Stomach (tissue), 8 donors: ENCODE measurements at regions not wholly inside any gene's neighbourhood (a gene's known extent, or its start where the extent isn't known, plus 50 kb on each side); places are given as distances from the start of the nearest gene placed in this dataset.

Experiments used
- DNase-seq, 2 donors: peaks; one replicate each; pipeline versions ENCODE4 v3.0.0 to v3.0.0-alpha.2; 2013 to 2019
- H3K27ac ChIP-seq, 5 donors: fragments of 200-600 bp in 4 of 5; sonication (generic) in 4 of 5; one replicate each; pipeline ENCODE4 v1.5.1; 2013 to 2019; ENCODE audit warnings: mild to moderate bottlenecking in 1 of 5, moderate library complexity in 1 of 5
- H3K27me3 ChIP-seq, 3 donors: fragments of 200-600 bp; sonication (generic); one replicate each; pipeline ENCODE4 v1.5.1; 2017 to 2019; ENCODE audit warnings: mixed run types in 1 of 3
- H3K36me3 ChIP-seq, 4 donors: fragments of 200-600 bp; sonication (generic); 1 replicate in 3 of 4; 2 replicates in 1 of 4; pipeline ENCODE4 v1.5.1; 2016 to 2019
- H3K4me1 ChIP-seq, 4 donors: fragments of 200-600 bp; sonication (generic); one replicate each; pipeline ENCODE4 v1.5.1; 2016 to 2019
- H3K4me3 ChIP-seq, 4 donors: fragments of 200-600 bp; sonication (generic) in 3 of 4; one replicate each; pipeline ENCODE4 v1.5.1; 2016 to 2019; ENCODE audit warnings: mild to moderate bottlenecking in 1 of 4
- H3K9me3 ChIP-seq, 4 donors: fragments of 200-600 bp; sonication (generic); one replicate each; pipeline ENCODE4 v1.5.1; 2016 to 2019
- CTCF ChIP-seq, 7 experiments: fragments of 450-650 bp in 4 of 7; fragments of 200-600 bp in 3 of 7; sonication (generic) in 3 of 7; IDR thresholded peaks; one replicate each; pipeline ENCODE4 v1.5.1; 2016 to 2019; ENCODE audit warnings: antibody characterized with exemption in 7 of 7, control low read depth in 2 of 7, mild to moderate bottlenecking in 1 of 7
- EP300 ChIP-seq: sonication (generic); formaldehyde crosslinking; IDR thresholded peaks from one replicate; pipeline ENCODE4 v1.6.1; 2017; ENCODE audit warnings: antibody characterized with exemption
- POLR2A ChIP-seq, 4 donors: fragments of 450-650 bp; IDR thresholded peaks; one replicate each; pipeline ENCODE4 v1.6.1; 2016; ENCODE audit warnings: antibody characterized with exemption in 4 of 4, control low read depth in 2 of 4, mild to moderate bottlenecking in 1 of 4, moderate library complexity in 1 of 4
- POLR2AphosphoS5 ChIP-seq, 3 donors: sonication (generic); formaldehyde crosslinking; IDR thresholded peaks; one replicate each; pipeline ENCODE4 v1.6.1; 2016; ENCODE audit warnings: antibody characterized with exemption in 3 of 3
- WGBS, 5 donors: extraction: QIAGEN DNeasy Blood & Tissue Kit in 3 of 5; methylation state at CpG; one replicate each; pipeline versions ENCODE4 v1.1.5 to v1.1.7; 2013 to 2018; 5-methylcytosine and 5-hydroxymethylcytosine counted together
- intact Hi-C: fragments of 100-400 bp; cut with DNase I; formaldehyde crosslinking; loops from one replicate; pipeline ENCODE4 v1.15.1; 2023; ENCODE audit warnings: low total_unique reads
- donor health status: healthy with polysubstance abuse.
- donor health status: Bipolar disorder and iron deficiency.
- donor health status: healthy.

- Histone ChIP-seq H3K4me3 (no peak overlapping the region), H3K27ac (no peak overlapping the region), H3K4me1 (no peaks in the 10 kb centered on the region), H3K36me3 (no peaks in the 10 kb centered on the region), H3K27me3 (no peaks in the 10 kb centered on the region), H3K9me3 (peaks cover 5 to 44% (median 15%) of the 10 kb centered on the region in 4 donors)
- TF ChIP-seq EP300 (no peak), POLR2A (IDR thresholded peaks at IDR 0.05) (no peak), CTCF (IDR thresholded peaks at IDR 0.05) (no peak), POLR2AphosphoS5 (IDR thresholded peaks at IDR 0.05) (no peak)
- no peak for DNase-seq
- WGBS, 5 donors = 73 to 83% (median 78%) methylated on average over 7 to 9 of the region's 9 CpGs
- intact Hi-C loops = no loop called here
Measured at GRCh38 chr2:167451496-167452289, 563.4 kb downstream of the XIRP2 start.

GRCh38 chr2:167450364-167450763 is 562.1 kb downstream of the XIRP2 start:
- H3K36me3 ChIP-seq = no peaks in the 10 kb centered on the region
- no peak for DNase-seq
- intact Hi-C loops = no loop called here
- H3K4me1 ChIP-seq = no peaks in the 10 kb centered on the region
- H3K27me3 ChIP-seq = no peaks in the 10 kb centered on the region
- peaks cover 5 to 46% (median 15%) of the 10 kb centered on the region in 4 donors for H3K9me3 ChIP-seq
- no peak overlapping the region for H3K4me3 ChIP-seq
- no peak overlapping the region for H3K27ac ChIP-seq
- no peak for TF ChIP-seq EP300
- TF ChIP-seq CTCF (IDR thresholded peaks at IDR 0.05) = no peak
- TF ChIP-seq POLR2AphosphoS5 (IDR thresholded peaks at IDR 0.05) = no peak
- no peak for TF ChIP-seq POLR2A (IDR thresholded peaks at IDR 0.05)

GRCh38 chr2:167440382-167440781 is 552.1 kb downstream of the XIRP2 start:
- TF ChIP-seq CTCF (IDR thresholded peaks at IDR 0.05) (no peak), EP300 (no peak), POLR2A (IDR thresholded peaks at IDR 0.05) (no peak), POLR2AphosphoS5 (IDR thresholded peaks at IDR 0.05) (no peak)
- H3K4me1 ChIP-seq = no peaks in the 10 kb centered on the region
- no peak for DNase-seq
- H3K4me3 ChIP-seq = no peak overlapping the region
- no peaks in the 10 kb centered on the region for H3K27me3 ChIP-seq
- intact Hi-C loops = no loop called here
- H3K27ac ChIP-seq = no peak overlapping the region
- H3K36me3 ChIP-seq = no peaks in the 10 kb centered on the region
- H3K9me3 ChIP-seq = no peaks in the 10 kb centered on the region

GRCh38 chr2:167438206-167438605 is 549.9 kb downstream of the XIRP2 start:
- Histone ChIP-seq H3K27ac (no peak overlapping the region), H3K9me3 (no peaks in the 10 kb centered on the region), H3K4me1 (no peaks in the 10 kb centered on the region), H3K27me3 (no peaks in the 10 kb centered on the region), H3K4me3 (no peak overlapping the region), H3K36me3 (no peaks in the 10 kb centered on the region)
- intact Hi-C loops = no loop called here
- no peak for TF ChIP-seq POLR2AphosphoS5 (IDR thresholded peaks at IDR 0.05)
- TF ChIP-seq POLR2A (IDR thresholded peaks at IDR 0.05) = no peak
- TF ChIP-seq CTCF (IDR thresholded peaks at IDR 0.05) = no peak
- TF ChIP-seq EP300 = no peak
- 39 to 60% (median 57%) methylated on average over 2 of the region's 2 CpGs for WGBS, 5 donors
- DNase-seq = no peak
